ENCODE measurements at regions not wholly inside any gene's neighbourhood (a gene's known extent, or its start where the extent isn't known, plus 50 kb on each side); places are given as distances from the start of the nearest gene placed in this dataset.

DNA sequence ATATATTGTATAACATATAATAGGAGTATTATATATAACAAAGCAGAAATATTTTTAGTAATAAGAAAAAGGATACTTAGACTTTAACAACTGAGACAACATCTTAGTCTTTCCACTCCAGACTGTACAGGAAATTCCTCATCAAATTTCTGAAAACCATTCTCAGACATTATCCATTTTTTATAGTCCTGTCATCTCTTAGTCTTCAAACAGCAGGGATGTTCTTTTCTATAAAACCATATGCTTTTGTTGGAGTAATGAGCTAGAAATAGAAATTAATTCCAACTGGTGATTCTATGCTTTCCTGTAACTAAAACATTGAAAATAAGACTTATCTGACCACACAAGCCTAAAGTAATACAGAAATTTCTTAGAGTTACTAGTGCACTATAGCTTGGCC lies 82.2 kb upstream of the CSNK1A1L start:
- CTCF ChIA-PET: no interaction called here
- peaks cover 14% of the 10 kb centered on the region for H3K9me3 Mint-ChIP-seq
- POLR2A ChIA-PET: no interaction called here
- ATAC-seq (ENCODE audit: poor library complexity): no peak
- TF ChIP-seq, protein P1, sequence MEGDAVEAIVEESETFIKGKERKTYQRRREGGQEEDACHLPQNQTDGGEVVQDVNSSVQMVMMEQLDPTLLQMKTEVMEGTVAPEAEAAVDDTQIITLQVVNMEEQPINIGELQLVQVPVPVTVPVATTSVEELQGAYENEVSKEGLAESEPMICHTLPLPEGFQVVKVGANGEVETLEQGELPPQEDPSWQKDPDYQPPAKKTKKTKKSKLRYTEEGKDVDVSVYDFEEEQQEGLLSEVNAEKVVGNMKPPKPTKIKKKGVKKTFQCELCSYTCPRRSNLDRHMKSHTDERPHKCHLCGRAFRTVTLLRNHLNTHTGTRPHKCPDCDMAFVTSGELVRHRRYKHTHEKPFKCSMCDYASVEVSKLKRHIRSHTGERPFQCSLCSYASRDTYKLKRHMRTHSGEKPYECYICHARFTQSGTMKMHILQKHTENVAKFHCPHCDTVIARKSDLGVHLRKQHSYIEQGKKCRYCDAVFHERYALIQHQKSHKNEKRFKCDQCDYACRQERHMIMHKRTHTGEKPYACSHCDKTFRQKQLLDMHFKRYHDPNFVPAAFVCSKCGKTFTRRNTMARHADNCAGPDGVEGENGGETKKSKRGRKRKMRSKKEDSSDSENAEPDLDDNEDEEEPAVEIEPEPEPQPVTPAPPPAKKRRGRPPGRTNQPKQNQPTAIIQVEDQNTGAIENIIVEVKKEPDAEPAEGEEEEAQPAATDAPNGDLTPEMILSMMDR (IDR thresholded peaks at IDR 0.05): no peak
- H3K4me1 Mint-ChIP-seq (ENCODE audit: low read depth): no peaks in the 10 kb centered on the region
- Histone ChIP-seq H3K4me1 (ENCODE audit: insufficient read depth, low read length) (no peaks in the 10 kb centered on the region), H3K9me3 (ENCODE audit: control insufficient read depth in 1 of 2, insufficient read depth in 1 of 2, low read length in 2 of 2) (peaks cover 0 to 4% of the 10 kb centered on the region in 2 experiments), H3K36me3 (ENCODE audit: insufficient read depth, low read length) (no peaks in the 10 kb centered on the region), H3K27ac (ENCODE audit: low read depth in 1 of 2, low read length in 2 of 2) (no peak overlapping the region), H3K4me3 (ENCODE audit: low read length) (no peak overlapping the region), H3K27me3 (ENCODE audit: control insufficient read depth in 1 of 2, insufficient read depth in 2 of 2, low read length in 2 of 2) (no peaks in the 10 kb centered on the region)
- no peaks in the 10 kb centered on the region for H3K36me3 Mint-ChIP-seq (ENCODE audit: low read depth)
- intact Hi-C loops (cut with DNase I, micrococcal nuclease): no loop called here
- no peak for DNase-seq
- no peak overlapping the region for H3K27ac Mint-ChIP-seq
- no peaks in the 10 kb centered on the region for H3K27me3 Mint-ChIP-seq
- H3K4me3 Mint-ChIP-seq: no peak overlapping the region

DNA sequence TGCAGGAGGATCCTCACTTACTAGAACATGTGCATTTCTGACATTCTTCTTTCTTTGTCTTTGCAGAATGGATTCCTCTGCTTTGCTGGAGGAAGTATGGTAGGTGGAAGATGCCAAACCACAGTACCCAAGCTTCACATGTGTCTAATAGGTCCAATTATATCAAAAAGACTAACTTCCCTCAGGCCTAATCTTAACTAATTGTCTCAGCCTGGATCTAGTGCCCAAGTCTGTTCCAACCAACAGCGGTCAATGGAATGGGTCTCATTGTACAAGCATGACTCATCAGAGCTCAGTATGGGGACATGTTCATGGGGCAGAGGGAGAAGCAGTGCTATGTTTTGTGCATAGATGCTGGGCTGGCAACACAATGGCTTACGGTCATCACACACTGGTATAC lies 81.6 kb upstream of the CSNK1A1L start:
- Histone ChIP-seq H3K27me3 (ENCODE audit: control insufficient read depth in 1 of 2, insufficient read depth in 2 of 2, low read length in 2 of 2) (no peaks in the 10 kb centered on the region), H3K36me3 (ENCODE audit: insufficient read depth, low read length) (no peaks in the 10 kb centered on the region), H3K4me1 (ENCODE audit: insufficient read depth, low read length) (no peaks in the 10 kb centered on the region), H3K9me3 (ENCODE audit: control insufficient read depth in 1 of 2, insufficient read depth in 1 of 2, low read length in 2 of 2) (peaks cover 0 to 4% of the 10 kb centered on the region in 2 experiments), H3K27ac (ENCODE audit: low read depth in 1 of 2, low read length in 2 of 2) (no peak overlapping the region), H3K4me3 (ENCODE audit: low read length) (no peak overlapping the region)
- peaks cover 14% of the 10 kb centered on the region for H3K9me3 Mint-ChIP-seq
- no peak for DNase-seq
- H3K27me3 Mint-ChIP-seq: no peaks in the 10 kb centered on the region
- H3K4me1 Mint-ChIP-seq (ENCODE audit: low read depth): no peaks in the 10 kb centered on the region
- H3K4me3 Mint-ChIP-seq: no peak overlapping the region
- H3K36me3 Mint-ChIP-seq (ENCODE audit: low read depth): no peaks in the 10 kb centered on the region
- TF ChIP-seq, protein P1 (IDR thresholded peaks at IDR 0.05): no peak
- no peak for ATAC-seq (ENCODE audit: poor library complexity)
- intact Hi-C loops (cut with DNase I, micrococcal nuclease): no loop called here
- ChIA-PET POLR2A (no interaction called here), CTCF (no interaction called here)
- no peak overlapping the region for H3K27ac Mint-ChIP-seq

DNA sequence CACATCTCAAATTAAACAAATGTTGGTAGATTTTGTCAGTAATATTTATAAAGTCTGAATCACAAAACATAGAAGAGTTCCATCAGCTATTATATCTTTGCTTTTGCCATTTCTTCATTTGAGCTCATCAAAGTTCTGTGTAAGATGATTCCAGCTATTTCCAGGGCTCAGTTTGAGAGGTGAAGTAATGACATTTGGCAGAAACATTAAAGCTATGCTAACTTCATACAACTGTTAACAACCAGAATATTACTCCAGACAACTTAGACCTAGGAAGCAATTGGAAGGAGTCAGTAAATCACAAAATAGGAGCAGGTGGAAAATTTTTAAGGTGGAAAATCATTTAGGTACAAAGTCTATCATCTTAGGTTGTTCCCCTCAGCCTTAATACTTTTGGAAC lies 76.2 kb upstream of the CSNK1A1L start:
- TF ChIP-seq, protein P1 (IDR thresholded peaks at IDR 0.05): no peak
- ChIA-PET CTCF (no interaction called here), POLR2A (no interaction called here)
- H3K27ac ChIP-seq (ENCODE audit: low read depth in 1 of 2, low read length in 2 of 2): no peak overlapping the region
- H3K36me3 ChIP-seq (ENCODE audit: insufficient read depth, low read length): no peaks in the 10 kb centered on the region
- Mint-ChIP-seq H3K9me3 (peaks cover 6% of the 10 kb centered on the region), H3K4me3 (no peak overlapping the region), H3K27ac (no peak overlapping the region), H3K27me3 (no peaks in the 10 kb centered on the region), H3K36me3 (ENCODE audit: low read depth) (no peaks in the 10 kb centered on the region), H3K4me1 (ENCODE audit: low read depth) (no peaks in the 10 kb centered on the region)
- H3K4me3 ChIP-seq (ENCODE audit: low read length): no peak overlapping the region
- intact Hi-C loops (cut with DNase I, micrococcal nuclease): no loop called here
- no peaks in the 10 kb centered on the region for H3K27me3 ChIP-seq (ENCODE audit: control insufficient read depth in 1 of 2, insufficient read depth in 2 of 2, low read length in 2 of 2)
- no peaks in the 10 kb centered on the region for H3K9me3 ChIP-seq (ENCODE audit: control insufficient read depth in 1 of 2, insufficient read depth in 1 of 2, low read length in 2 of 2)
- H3K4me1 ChIP-seq (ENCODE audit: insufficient read depth, low read length): no peaks in the 10 kb centered on the region
- no peak for DNase-seq
- no peak for ATAC-seq (ENCODE audit: poor library complexity)
